Duodenal mucosa (tissue), 2 donors: ENCODE measurements at regions not wholly inside any gene's neighbourhood (a gene's known extent, or its start where the extent isn't known, plus 50 kb on each side); places are given as distances from the start of the nearest gene placed in this dataset.
A peak's percentile ranks its signal among the peaks of the same experiment; 100 is the strongest.

ENCODE experiments used
- H3K27ac ChIP-seq: one replicate; pipeline ENCODE4 v1.7.0; 2013; ENCODE audit warnings: low read depth, low read length
- H3K27me3 ChIP-seq, 2 donors: one replicate each; pipeline ENCODE4 v1.7.0; 2013; ENCODE audit warnings: low read length in 2 of 2, control low read depth in 1 of 2; ENCODE audit not compliant: insufficient read depth in 2 of 2, control insufficient read depth in 1 of 2
- H3K36me3 ChIP-seq, 2 donors: one replicate each; pipeline ENCODE4 v1.7.0; 2013; ENCODE audit warnings: low read length in 2 of 2, control low read depth in 1 of 2; ENCODE audit not compliant: insufficient read depth in 2 of 2, control insufficient read depth in 1 of 2
- H3K4me1 ChIP-seq, 2 donors: one replicate each; pipeline ENCODE4 v1.7.0; 2013; ENCODE audit warnings: low read length in 2 of 2, control low read depth in 1 of 2; ENCODE audit not compliant: insufficient read depth in 2 of 2, control insufficient read depth in 1 of 2
- H3K4me3 ChIP-seq, 2 donors: one replicate each; pipeline ENCODE4 v1.7.0; 2013; ENCODE audit warnings: low read length in 2 of 2, low read depth in 1 of 2
- H3K9ac ChIP-seq, 2 donors: one replicate each; pipeline ENCODE4 v1.7.0; 2013; ENCODE audit warnings: low read length in 2 of 2, low read depth in 1 of 2
- H3K9me3 ChIP-seq, 2 donors: one replicate each; pipeline ENCODE4 v1.7.0; 2013; ENCODE audit warnings: low read length in 2 of 2, control low read depth in 1 of 2; ENCODE audit not compliant: control insufficient read depth in 1 of 2

GRCh38 chr7:106606120-106606519, 54.8 kb downstream of the CCDC71L start:
- Histone ChIP-seq H3K4me1 (peaks cover 20 to 25% of the 10 kb centered on the region in 2 donors), H3K9me3 (no peaks in the 10 kb centered on the region), H3K36me3 (no peaks in the 10 kb centered on the region), H3K9ac (no peak overlapping the region), H3K27ac (no peak overlapping the region), H3K27me3 (no peaks in the 10 kb centered on the region), H3K4me3 (no peak overlapping the region)

DNA sequence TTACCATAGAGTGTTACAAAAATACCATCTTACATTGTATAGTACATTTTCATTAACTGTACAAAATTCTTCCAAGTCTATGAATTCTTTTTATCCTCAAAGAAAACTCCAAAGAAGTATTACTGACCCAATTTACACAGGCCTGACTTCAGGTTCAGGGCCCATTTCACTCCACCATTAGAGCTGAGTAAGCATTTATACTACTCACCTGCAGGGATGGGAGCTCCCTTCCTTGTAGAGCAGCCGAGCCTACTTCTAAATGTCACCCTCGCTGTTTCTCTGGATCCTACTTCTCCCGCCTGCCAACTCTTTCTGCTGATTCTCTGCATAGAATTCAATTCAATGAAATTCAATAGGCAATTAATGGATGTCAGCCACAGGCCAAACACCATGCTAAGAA, 56.0 kb downstream of the CCDC71L start:
- H3K36me3 ChIP-seq: no peaks in the 10 kb centered on the region
- H3K9me3 ChIP-seq: no peaks in the 10 kb centered on the region
- H3K4me1 ChIP-seq: peaks cover 20 to 25% of the 10 kb centered on the region in 2 donors
- H3K27me3 ChIP-seq: no peaks in the 10 kb centered on the region
- H3K27ac ChIP-seq: no peak overlapping the region
- H3K4me3 ChIP-seq: no peak overlapping the region
- no peak overlapping the region for H3K9ac ChIP-seq

DNA sequence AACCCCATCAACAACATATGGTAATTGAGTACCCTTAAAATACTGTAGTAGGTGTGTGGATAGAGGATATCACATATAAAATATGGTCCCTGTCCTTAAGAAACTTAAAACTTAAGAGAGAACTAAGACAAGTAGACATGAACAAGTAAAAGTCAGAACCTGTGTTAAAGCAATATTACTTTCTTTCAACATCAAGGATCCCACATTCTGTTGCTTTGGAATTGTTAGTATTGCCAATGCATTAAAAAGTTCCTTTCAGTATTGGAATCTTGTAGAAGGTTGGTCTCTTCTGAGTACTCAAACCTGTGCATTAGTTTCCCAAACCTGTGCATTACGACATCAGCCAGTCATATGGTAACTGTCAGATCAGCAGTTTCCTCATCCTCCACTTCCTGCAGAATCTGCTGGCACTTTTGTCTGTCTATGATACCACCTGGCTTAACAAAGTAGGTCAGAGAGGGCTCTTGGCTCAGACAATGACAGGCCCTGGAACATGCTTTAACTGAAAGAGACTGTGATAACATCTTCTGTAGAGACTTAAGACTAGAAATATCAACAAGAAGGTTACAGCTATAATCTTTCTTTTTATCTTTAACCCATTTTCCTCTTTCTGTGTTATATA, 56.5 kb downstream of the CCDC71L start:
- Histone ChIP-seq H3K27me3 (no peaks in the 10 kb centered on the region), H3K9me3 (no peaks in the 10 kb centered on the region), H3K9ac (no peak overlapping the region), H3K4me1 (peaks cover 16 to 22% of the 10 kb centered on the region in 2 donors), H3K27ac (no peak overlapping the region), H3K4me3 (no peak overlapping the region), H3K36me3 (no peaks in the 10 kb centered on the region)

- Histone ChIP-seq H3K9me3 (no peaks in the 10 kb centered on the region), H3K27me3 (no peaks in the 10 kb centered on the region), H3K9ac (no peak overlapping the region), H3K27ac (no peak overlapping the region), H3K4me3 (no peak overlapping the region), H3K36me3 (no peaks in the 10 kb centered on the region), H3K4me1 (peaks cover 8 to 17% of the 10 kb centered on the region in 2 donors)
These were observed 57.6 kb downstream of the CCDC71L start for GRCh38 chr7:106603346-106603745.

- Histone ChIP-seq H3K9ac (no peak overlapping the region), H3K27me3 (no peaks in the 10 kb centered on the region), H3K4me3 (no peak overlapping the region), H3K9me3 (no peaks in the 10 kb centered on the region), H3K36me3 (no peaks in the 10 kb centered on the region), H3K4me1 (peaks cover 0 to 6% of the 10 kb centered on the region in 2 donors), H3K27ac (no peak overlapping the region)
These were observed 58.9 kb downstream of the CCDC71L start for GRCh38 chr7:106602062-106602461.

DNA sequence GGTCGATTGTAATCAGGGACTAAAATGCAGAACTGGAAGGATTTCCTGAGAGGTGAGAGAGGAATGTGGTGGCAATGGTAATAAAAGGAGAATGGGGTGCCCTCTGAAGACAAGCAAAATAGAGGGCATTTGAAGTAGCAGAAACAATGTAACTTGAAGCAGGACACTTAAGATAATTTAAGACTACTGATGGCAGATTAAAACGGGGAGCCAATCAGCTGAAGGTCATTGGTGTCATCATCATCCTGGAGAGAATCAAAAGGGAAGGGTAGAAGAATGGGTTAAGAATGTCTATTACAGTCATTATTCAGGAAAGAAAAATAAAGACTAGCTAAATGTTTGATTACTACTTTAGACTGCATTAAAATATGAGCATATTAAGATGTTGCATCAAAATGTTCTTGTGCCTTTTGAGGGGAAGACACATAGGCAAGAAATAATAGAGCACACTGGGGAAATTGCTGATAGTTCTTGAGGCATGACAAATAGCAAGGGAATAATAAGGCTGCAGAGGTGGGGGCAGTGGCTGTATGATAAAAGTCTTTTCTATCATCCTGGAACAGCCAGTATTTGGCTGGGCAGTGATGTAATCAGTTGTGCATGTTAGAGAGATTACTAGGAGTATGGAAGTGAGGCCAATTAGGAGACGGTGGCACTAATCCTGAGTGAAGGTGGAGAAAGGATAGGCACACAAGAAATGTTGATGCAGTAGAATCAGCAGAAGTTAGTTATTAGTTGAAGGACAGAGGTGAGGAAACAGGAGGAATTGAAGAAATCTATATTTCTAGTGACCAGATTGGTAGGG, 60.2 kb downstream of the CCDC71L start:
- Histone ChIP-seq H3K4me1 (peaks cover 0 to 6% of the 10 kb centered on the region in 2 donors), H3K4me3 (no peak overlapping the region), H3K36me3 (no peaks in the 10 kb centered on the region), H3K27ac (no peak overlapping the region), H3K27me3 (no peaks in the 10 kb centered on the region), H3K9ac (no peak overlapping the region), H3K9me3 (no peaks in the 10 kb centered on the region)

DNA sequence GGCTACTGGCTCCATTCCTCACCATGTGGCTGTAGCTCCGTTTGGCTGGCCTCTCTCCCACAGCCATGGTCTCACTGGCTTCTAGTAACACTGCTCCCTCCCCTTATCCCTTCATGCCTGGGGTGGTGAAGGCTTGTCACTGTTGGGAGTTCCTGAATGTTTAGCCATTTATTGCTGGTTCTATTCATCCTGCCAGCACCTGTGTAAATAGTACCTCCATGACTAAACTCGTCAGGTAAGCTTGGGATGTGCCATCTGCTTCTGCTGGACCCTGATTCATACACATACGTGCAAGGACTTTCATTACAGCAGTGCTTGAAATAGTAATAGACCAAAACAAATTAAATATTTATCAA, 61.6 kb downstream of the CCDC71L start:
- no peak overlapping the region for H3K27ac ChIP-seq
- no peak overlapping the region for H3K9ac ChIP-seq
- H3K4me1 ChIP-seq: peaks cover 0 to 6% of the 10 kb centered on the region in 2 donors
- H3K9me3 ChIP-seq: no peaks in the 10 kb centered on the region
- no peaks in the 10 kb centered on the region for H3K36me3 ChIP-seq
- peak overlapping the region; percentile 51 to 57 for H3K4me3 ChIP-seq
- no peaks in the 10 kb centered on the region for H3K27me3 ChIP-seq

DNA sequence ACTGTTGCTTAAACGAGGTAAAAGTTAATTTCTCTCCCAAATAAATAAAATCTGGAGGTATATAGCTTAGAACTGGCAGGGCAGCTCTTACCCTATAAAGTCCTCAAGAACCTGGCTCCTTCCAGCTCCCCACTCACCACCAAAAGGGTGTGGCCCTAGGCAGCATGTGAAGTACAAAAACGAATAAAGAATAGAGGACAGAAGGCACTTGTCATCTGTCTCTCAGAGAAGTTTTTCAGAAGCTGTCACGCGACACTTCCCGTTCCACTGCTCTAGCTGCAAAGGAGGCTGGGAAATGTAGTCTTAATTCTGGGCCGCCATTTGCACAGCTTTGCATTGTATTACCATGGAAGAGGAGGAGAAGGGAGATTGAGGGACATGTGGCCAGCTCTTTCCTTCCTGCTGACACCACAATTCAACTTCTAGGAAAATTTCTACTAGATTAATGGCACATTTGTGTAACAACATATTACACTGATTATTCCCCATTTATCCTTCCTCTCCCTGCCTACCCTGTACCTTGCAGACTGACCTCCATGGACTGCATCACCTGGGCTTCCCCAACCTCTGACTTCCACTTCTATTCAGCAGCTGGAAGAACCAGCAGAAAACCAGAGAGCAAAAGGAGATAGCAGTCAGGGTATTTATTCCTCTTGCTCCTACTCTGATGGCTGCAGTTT, 62.2 kb downstream of the CCDC71L start:
- H3K36me3 ChIP-seq: no peaks in the 10 kb centered on the region
- H3K4me3 ChIP-seq: peak overlapping the region; percentile 51 to 57
- no peak overlapping the region for H3K27ac ChIP-seq
- H3K9me3 ChIP-seq: no peaks in the 10 kb centered on the region
- no peaks in the 10 kb centered on the region for H3K27me3 ChIP-seq
- no peak overlapping the region for H3K9ac ChIP-seq
- H3K4me1 ChIP-seq: peaks cover 0 to 6% of the 10 kb centered on the region in 2 donors

GRCh38 chr7:106597751-106598546, 63.0 kb downstream of the CCDC71L start:
- Histone ChIP-seq H3K4me1 (peaks cover 0 to 6% of the 10 kb centered on the region in 2 donors), H3K27me3 (no peaks in the 10 kb centered on the region), H3K36me3 (no peaks in the 10 kb centered on the region), H3K9me3 (no peaks in the 10 kb centered on the region), H3K27ac (no peak overlapping the region), H3K9ac (no peak overlapping the region), H3K4me3 (no peak overlapping the region)
